GM23248 (cell line): ENCODE measurements at regions not wholly inside any gene's neighbourhood (a gene's known extent, or its start where the extent isn't known, plus 50 kb on each side); places are given as distances from the start of the nearest gene placed in this dataset.

ENCODE experiments used
- DNase-seq: peaks from one replicate; pipeline ENCODE4 v3.0.0-alpha.2; 2015
- H2AFZ ChIP-seq: fragments of 200-600 bp; sonication (generic); 2 replicates; pipeline ENCODE4 v1.6.1; 2016; ENCODE audit warnings: antibody characterized with exemption
- H3F3A ChIP-seq: fragments of 200-600 bp; sonication (generic); 2 replicates; pipeline ENCODE4 v1.6.1; 2016; ENCODE audit warnings: mild to moderate bottlenecking, antibody characterized with exemption, mixed run types; ENCODE audit not compliant: insufficient read depth
- H3K27ac ChIP-seq: fragments of 200-600 bp; sonication (generic); 2 replicates; pipeline ENCODE4 v1.5.1; 2016; ENCODE audit warnings: mild to moderate bottlenecking
- H3K27me3 ChIP-seq: fragments of 200-600 bp; sonication (generic); replicated peaks from 2 replicates; pipeline ENCODE4 v1.6.1; 2016; ENCODE audit warnings: mild to moderate bottlenecking; ENCODE audit not compliant: insufficient read depth
- H3K36me3 ChIP-seq: fragments of 200-600 bp; sonication (generic); 2 replicates; pipeline ENCODE4 v1.6.1; 2016; ENCODE audit warnings: low read depth, mild to moderate bottlenecking
- H3K4me1 ChIP-seq: fragments of 200-600 bp; sonication (generic); 2 replicates; pipeline ENCODE4 v1.6.1; 2016; ENCODE audit warnings: mild to moderate bottlenecking; ENCODE audit not compliant: insufficient read depth
- H3K4me2 ChIP-seq: fragments of 200-600 bp; sonication (generic); one replicate; pipeline ENCODE4 v1.6.1; 2016; ENCODE audit warnings: mild to moderate bottlenecking; ENCODE audit not compliant: unreplicated experiment
- H3K4me3 ChIP-seq: fragments of 200-600 bp; sonication (generic); 2 replicates; pipeline ENCODE4 v1.5.1; 2016; ENCODE audit warnings: mild to moderate bottlenecking
- H3K79me2 ChIP-seq: fragments of 200-600 bp; sonication (generic); 2 replicates; pipeline ENCODE4 v1.6.1; 2016; ENCODE audit warnings: mild to moderate bottlenecking; ENCODE audit not compliant: insufficient read depth
- H3K9ac ChIP-seq: fragments of 200-600 bp; sonication (generic); 2 replicates; pipeline ENCODE4 v1.6.1; 2016; ENCODE audit warnings: mild to moderate bottlenecking
- H3K9me2 ChIP-seq: fragments of 200-600 bp; sonication (generic); 2 replicates; pipeline ENCODE4 v1.6.1; 2016; ENCODE audit warnings: mixed run types, mild to moderate bottlenecking, moderate library complexity; ENCODE audit not compliant: insufficient read depth
- H3K9me3 ChIP-seq: fragments of 200-600 bp; sonication (generic); one replicate; pipeline ENCODE4 v1.6.1; 2017; ENCODE audit warnings: low read depth
- H4K20me1 ChIP-seq: fragments of 200-600 bp; sonication (generic); 2 replicates; pipeline ENCODE4 v1.6.0; 2016; ENCODE audit not compliant: insufficient read depth
- EZH2 ChIP-seq: fragments of 200-600 bp; sonication (generic); IDR thresholded peaks from 2 replicates; pipeline ENCODE4 v1.6.1; 2018; ENCODE audit warnings: antibody characterized with exemption, mild to moderate bottlenecking; ENCODE audit not compliant: insufficient read depth, poor library complexity, severe bottlenecking
- EZH2phosphoT487 ChIP-seq: fragments of 200-600 bp; sonication (generic); IDR thresholded peaks from 2 replicates; pipeline ENCODE4 v1.6.1; 2018; ENCODE audit warnings: antibody characterized with exemption, moderate library complexity, mild to moderate bottlenecking, low read depth; ENCODE audit not compliant: insufficient read depth
- WGBS, 2 experiments: methylation state at CpG; one replicate each; pipeline ENCODE4 v1.1.6; 2015 to 2017; ENCODE audit warnings: low lambda C conversion rate in 2 of 2, low coverage in 1 of 2; ENCODE audit errors: missing lambda C conversion rate in 2 of 2; 5-methylcytosine and 5-hydroxymethylcytosine counted together
- in situ Hi-C: fragments of 300-500 bp; cut with MboI; formaldehyde crosslinking; loops from 2 replicates; pipeline ENCODE4 v1.15.0; 2020

DNA sequence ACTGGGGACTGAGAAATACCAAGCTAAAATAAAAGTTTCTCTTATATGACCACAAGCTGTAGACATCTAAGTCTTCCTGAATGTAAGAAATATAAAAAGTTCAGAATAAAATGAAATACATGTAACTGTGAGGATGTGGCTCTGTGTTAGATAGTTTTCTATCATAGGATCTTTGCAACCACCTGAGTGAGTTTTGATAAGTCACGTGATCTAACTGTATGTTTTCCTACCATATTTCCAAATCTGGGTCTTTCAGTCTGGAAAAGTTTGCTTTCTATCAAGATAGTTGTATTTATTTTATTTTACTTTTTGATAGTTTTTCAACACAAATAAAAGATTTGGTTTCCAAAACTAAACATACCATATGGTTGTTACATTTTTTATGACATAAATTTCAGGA, 1905.8 kb upstream of the ACO1 start:
- Histone ChIP-seq H3K79me2 (no peaks in the 10 kb centered on the region), H3K9me3 (peaks cover 6% of the 10 kb centered on the region), H3K4me1 (no peaks in the 10 kb centered on the region), H3F3A (no peaks in the 10 kb centered on the region), H3K9me2 (no peaks in the 10 kb centered on the region), H3K27ac (no peak overlapping the region), H3K27me3 (no peaks in the 10 kb centered on the region), H3K4me2 (no peak overlapping the region), H3K36me3 (no peaks in the 10 kb centered on the region), H2AFZ (no peak overlapping the region), H4K20me1 (no peaks in the 10 kb centered on the region), H3K9ac (no peak overlapping the region), H3K4me3 (no peak overlapping the region)
- TF ChIP-seq EZH2 (no peak), EZH2phosphoT487 (no peak)
- no peak for DNase-seq
- WGBS, 2 experiments: 0 to 7% methylated on average over 1 of the region's 1 CpG
- in situ Hi-C loops: no loop called here

DNA sequence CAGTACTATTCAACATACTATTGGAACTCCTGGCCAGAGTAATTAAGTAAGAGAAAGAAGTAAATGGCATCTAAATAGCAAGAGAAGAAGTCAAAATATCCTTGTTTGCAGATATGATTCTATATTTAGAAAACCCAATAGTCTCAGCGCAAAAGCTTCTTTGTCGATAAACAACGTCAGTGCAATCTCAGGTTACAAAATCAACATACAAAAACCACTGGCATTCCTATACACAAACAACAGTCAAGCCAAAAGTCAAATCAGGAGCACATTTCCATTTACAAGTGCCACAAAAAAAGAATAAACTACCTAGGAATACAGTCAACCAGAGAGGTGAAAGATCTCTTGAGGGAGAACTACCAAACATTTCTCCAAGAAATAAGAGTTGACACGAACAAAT, 1901.9 kb upstream of the ACO1 start:
- 57 to 63% methylated on average over 4 of the region's 4 CpGs for WGBS, 2 experiments
- no peaks in the 10 kb centered on the region for H3K27me3 ChIP-seq
- H3K36me3 ChIP-seq: no peaks in the 10 kb centered on the region
- H3K4me1 ChIP-seq: no peaks in the 10 kb centered on the region
- H3K4me2 ChIP-seq: no peak overlapping the region
- no peaks in the 10 kb centered on the region for H3F3A ChIP-seq
- no peak overlapping the region for H3K4me3 ChIP-seq
- TF ChIP-seq EZH2phosphoT487 (no peak), EZH2 (no peak)
- H3K9me2 ChIP-seq: no peaks in the 10 kb centered on the region
- peaks cover 6% of the 10 kb centered on the region for H3K9me3 ChIP-seq
- no peak overlapping the region for H3K27ac ChIP-seq
- in situ Hi-C loops: no loop called here
- H2AFZ ChIP-seq: no peak overlapping the region
- DNase-seq: no peak
- H3K79me2 ChIP-seq: no peaks in the 10 kb centered on the region
- no peaks in the 10 kb centered on the region for H4K20me1 ChIP-seq
- H3K9ac ChIP-seq: no peak overlapping the region

DNA sequence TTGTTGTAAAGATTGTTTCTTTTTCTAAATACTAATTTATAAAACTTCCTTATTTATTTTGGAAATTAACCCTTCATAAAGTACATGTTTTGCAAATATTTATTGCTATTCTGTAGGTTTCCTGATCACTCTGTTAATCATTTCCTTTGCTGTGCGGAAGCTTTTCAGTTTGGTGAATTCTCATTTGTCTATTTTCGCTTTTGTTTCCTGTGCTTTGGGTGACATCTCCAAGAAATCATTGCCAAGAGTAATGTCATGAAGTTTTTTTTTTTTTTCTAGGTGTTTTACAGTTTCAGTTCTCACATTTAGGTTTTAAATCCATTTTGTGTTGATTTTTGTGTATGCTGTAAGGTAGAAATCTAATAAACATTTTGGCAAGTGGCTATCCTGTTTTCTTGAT, 1899.8 kb upstream of the ACO1 start:
- no peak overlapping the region for H3K4me3 ChIP-seq
- H3F3A ChIP-seq: no peaks in the 10 kb centered on the region
- no peaks in the 10 kb centered on the region for H3K36me3 ChIP-seq
- H3K4me1 ChIP-seq: no peaks in the 10 kb centered on the region
- in situ Hi-C loops: no loop called here
- H3K9me3 ChIP-seq: no peaks in the 10 kb centered on the region
- H3K9me2 ChIP-seq: no peaks in the 10 kb centered on the region
- no peak overlapping the region for H3K27ac ChIP-seq
- H3K4me2 ChIP-seq: no peak overlapping the region
- H3K79me2 ChIP-seq: no peaks in the 10 kb centered on the region
- no peaks in the 10 kb centered on the region for H3K27me3 ChIP-seq
- no peak overlapping the region for H3K9ac ChIP-seq
- H2AFZ ChIP-seq: no peak overlapping the region
- WGBS, 2 experiments: 27 to 31% methylated on average over 2 of the region's 2 CpGs
- TF ChIP-seq EZH2phosphoT487: no peak
- TF ChIP-seq EZH2: no peak
- DNase-seq: no peak
- H4K20me1 ChIP-seq: no peaks in the 10 kb centered on the region

DNA sequence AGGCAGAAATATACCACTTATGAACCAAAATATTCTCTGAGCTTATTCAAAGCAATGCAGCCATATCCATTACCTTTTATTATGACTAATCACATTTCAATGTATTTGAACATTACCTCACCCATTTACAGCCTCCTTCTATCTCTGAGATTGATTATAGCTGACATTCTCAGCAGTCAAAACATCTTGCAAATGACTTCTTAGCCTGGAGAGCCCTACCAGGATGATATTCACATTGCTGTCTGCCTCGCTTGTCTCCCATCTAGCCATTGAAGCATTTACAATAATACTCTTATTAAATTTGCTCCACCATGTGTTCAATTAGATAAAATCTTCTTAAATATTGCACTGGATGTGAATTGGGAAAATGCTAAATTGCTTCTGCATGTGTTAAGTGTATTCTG, 1879.9 kb upstream of the ACO1 start:
- DNase-seq: no peak
- in situ Hi-C loops: no loop called here
- Histone ChIP-seq H3K36me3 (no peaks in the 10 kb centered on the region), H3K79me2 (no peaks in the 10 kb centered on the region), H3K4me3 (no peak overlapping the region), H2AFZ (no peak overlapping the region), H3K27ac (no peak overlapping the region), H3K4me2 (no peak overlapping the region), H3K27me3 (no peaks in the 10 kb centered on the region), H3K9me3 (no peaks in the 10 kb centered on the region), H3F3A (no peaks in the 10 kb centered on the region), H4K20me1 (no peaks in the 10 kb centered on the region), H3K9ac (no peak overlapping the region), H3K4me1 (no peaks in the 10 kb centered on the region), H3K9me2 (no peaks in the 10 kb centered on the region)
- TF ChIP-seq EZH2phosphoT487 (no peak), EZH2 (no peak)
- 0 to 6% methylated on average over 1 of the region's 1 CpG for WGBS, 2 experiments

DNA sequence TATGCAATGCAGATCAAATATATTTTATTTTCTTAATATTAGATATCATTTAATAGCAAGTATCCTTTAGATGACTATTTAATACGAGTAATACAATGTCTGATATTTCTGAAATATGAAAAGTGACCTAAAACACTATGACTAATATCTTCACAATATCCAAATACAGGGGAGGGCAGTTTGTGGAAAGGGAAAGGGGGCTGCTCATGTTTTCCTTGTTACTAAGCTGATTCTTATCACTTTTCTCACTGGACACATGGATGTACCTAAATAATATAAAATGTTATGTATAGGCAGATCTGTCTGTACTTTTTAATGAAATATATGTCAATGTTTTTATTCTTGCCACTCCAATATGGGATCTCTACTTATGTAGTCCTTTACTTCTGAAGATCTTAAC, 1879.1 kb upstream of the ACO1 start:
- WGBS, 2 experiments: 0 to 3% methylated on average over 1 of the region's 1 CpG
- no peaks in the 10 kb centered on the region for H3K79me2 ChIP-seq
- TF ChIP-seq EZH2phosphoT487: no peak
- TF ChIP-seq EZH2: no peak
- no peak for DNase-seq
- no peak overlapping the region for H3K27ac ChIP-seq
- H3K4me3 ChIP-seq: no peak overlapping the region
- in situ Hi-C loops: no loop called here
- H3K36me3 ChIP-seq: no peaks in the 10 kb centered on the region
- H3K4me1 ChIP-seq: no peaks in the 10 kb centered on the region
- no peaks in the 10 kb centered on the region for H3K27me3 ChIP-seq
- H3K9me2 ChIP-seq: no peaks in the 10 kb centered on the region
- H4K20me1 ChIP-seq: no peaks in the 10 kb centered on the region
- H2AFZ ChIP-seq: no peak overlapping the region
- H3F3A ChIP-seq: no peaks in the 10 kb centered on the region
- H3K9me3 ChIP-seq: no peaks in the 10 kb centered on the region
- no peak overlapping the region for H3K4me2 ChIP-seq
- H3K9ac ChIP-seq: no peak overlapping the region
